NOMO-1 (cell line): ENCODE measurements at regions not wholly inside any gene's neighbourhood (a gene's known extent, or its start where the extent isn't known, plus 50 kb on each side); places are given as distances from the start of the nearest gene placed in this dataset.
"Not testable (repeated sequence)": the region's sequence is repeated elsewhere in the genome, so short reads cannot be mapped to it uniquely, and the experiment has no call there.

Experiments used
- DNase-seq, 2 experiments: peaks; one replicate each; lab custom pipeline; 2025; ENCODE audit not compliant: unreplicated experiment in 2 of 2; lab: John Stamatoyannopoulos, UW

- DNase-seq = no peak
Measured at GRCh38 chr1:29625084-29625420, 388.7 kb downstream of the PTPRU start.

- DNase-seq = no peak
Measured at GRCh38 chr1:29624320-29625083, 388.2 kb downstream of the PTPRU start.

GRCh38 chr1:29623501-29623900 lies 387.2 kb downstream of the PTPRU start:
- DNase-seq = no peak

GRCh38 chr1:29621826-29622435 lies 385.6 kb downstream of the PTPRU start:
- DNase-seq = no peak

GRCh38 chr1:29620631-29621030 lies 384.3 kb downstream of the PTPRU start:
- no peak for DNase-seq

- no peak for DNase-seq
Measured at GRCh38 chr1:29607236-29607635, 370.9 kb downstream of the PTPRU start.

GRCh38 chr1:29604796-29605195 lies 368.5 kb downstream of the PTPRU start:
- not testable (repeated sequence) for DNase-seq

- DNase-seq = no peak
Measured at GRCh38 chr1:29603622-29604021, 367.3 kb downstream of the PTPRU start.

GRCh38 chr1:29602203-29602602 lies 365.9 kb downstream of the PTPRU start:
- no peak for DNase-seq

- no peak for DNase-seq
Measured at GRCh38 chr1:29601021-29601420, 364.7 kb downstream of the PTPRU start.

- no peak for DNase-seq
Measured at GRCh38 chr1:29599826-29600225, 363.5 kb downstream of the PTPRU start.

- no peak for DNase-seq
Measured at GRCh38 chr1:29599071-29599470, 362.7 kb downstream of the PTPRU start.

GRCh38 chr1:29597861-29598260 lies 361.5 kb downstream of the PTPRU start:
- no peak for DNase-seq

- no peak for DNase-seq
Measured at GRCh38 chr1:29593601-29594382, 357.5 kb downstream of the PTPRU start.

GRCh38 chr1:29592731-29593130 lies 356.4 kb downstream of the PTPRU start:
- DNase-seq = no peak

- DNase-seq = no peak
Measured at GRCh38 chr1:29592261-29592615, 355.9 kb downstream of the PTPRU start.

- DNase-seq = no peak
Measured at GRCh38 chr1:29591601-29592260, 355.4 kb downstream of the PTPRU start.

GRCh38 chr1:29590583-29591565 lies 354.6 kb downstream of the PTPRU start:
- DNase-seq = no peak

GRCh38 chr1:29589716-29590115 lies 353.4 kb downstream of the PTPRU start:
- not testable (repeated sequence) for DNase-seq
